HFF-Myc (cell line): ENCODE measurements at regions not wholly inside any gene's neighbourhood (a gene's known extent, or its start where the extent isn't known, plus 50 kb on each side); places are given as distances from the start of the nearest gene placed in this dataset.

Experiments used
- DNase-seq: peaks from one replicate; pipeline ENCODE4 v3.0.0-alpha.2; 2011; ENCODE audit warnings: low read depth; ENCODE audit errors: extremely low read depth
- H3K4me3 ChIP-seq: replicated peaks from 2 replicates; pipeline ENCODE4 v1.5.1; 2011; ENCODE audit warnings: low read depth, mild to moderate bottlenecking, control low read depth, low read length
- TF ChIP-seq, protein P1 (sequence below): IDR thresholded peaks from 2 replicates; pipeline ENCODE4 v1.5.1; 2012; ENCODE audit warnings: mild to moderate bottlenecking, low read depth, low read length, control low read depth; ENCODE audit errors: missing control alignments

DNA sequence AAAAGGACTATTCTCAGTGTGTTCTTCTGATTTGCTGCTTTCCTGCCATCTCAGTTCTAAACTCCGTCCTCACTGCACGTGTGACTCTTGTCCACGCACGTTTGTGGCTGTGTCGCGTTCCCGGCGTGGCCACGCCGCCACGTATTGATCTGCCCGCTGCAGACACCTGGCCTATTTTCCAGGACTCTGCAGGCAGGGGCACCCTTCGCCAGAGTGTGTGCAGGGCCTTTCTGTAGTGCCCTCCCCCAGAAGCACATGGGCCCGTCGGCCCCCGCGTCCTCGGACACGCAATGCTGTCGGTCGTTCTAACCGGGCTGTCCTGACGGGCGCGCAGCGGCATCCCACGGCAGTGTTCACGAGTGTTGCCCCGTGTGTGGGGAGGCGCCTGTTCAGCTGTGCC is 87.6 kb downstream of the YTHDF1 start:
- no peak for DNase-seq
- TF ChIP-seq, protein P1, sequence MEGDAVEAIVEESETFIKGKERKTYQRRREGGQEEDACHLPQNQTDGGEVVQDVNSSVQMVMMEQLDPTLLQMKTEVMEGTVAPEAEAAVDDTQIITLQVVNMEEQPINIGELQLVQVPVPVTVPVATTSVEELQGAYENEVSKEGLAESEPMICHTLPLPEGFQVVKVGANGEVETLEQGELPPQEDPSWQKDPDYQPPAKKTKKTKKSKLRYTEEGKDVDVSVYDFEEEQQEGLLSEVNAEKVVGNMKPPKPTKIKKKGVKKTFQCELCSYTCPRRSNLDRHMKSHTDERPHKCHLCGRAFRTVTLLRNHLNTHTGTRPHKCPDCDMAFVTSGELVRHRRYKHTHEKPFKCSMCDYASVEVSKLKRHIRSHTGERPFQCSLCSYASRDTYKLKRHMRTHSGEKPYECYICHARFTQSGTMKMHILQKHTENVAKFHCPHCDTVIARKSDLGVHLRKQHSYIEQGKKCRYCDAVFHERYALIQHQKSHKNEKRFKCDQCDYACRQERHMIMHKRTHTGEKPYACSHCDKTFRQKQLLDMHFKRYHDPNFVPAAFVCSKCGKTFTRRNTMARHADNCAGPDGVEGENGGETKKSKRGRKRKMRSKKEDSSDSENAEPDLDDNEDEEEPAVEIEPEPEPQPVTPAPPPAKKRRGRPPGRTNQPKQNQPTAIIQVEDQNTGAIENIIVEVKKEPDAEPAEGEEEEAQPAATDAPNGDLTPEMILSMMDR, result no peak

DNA sequence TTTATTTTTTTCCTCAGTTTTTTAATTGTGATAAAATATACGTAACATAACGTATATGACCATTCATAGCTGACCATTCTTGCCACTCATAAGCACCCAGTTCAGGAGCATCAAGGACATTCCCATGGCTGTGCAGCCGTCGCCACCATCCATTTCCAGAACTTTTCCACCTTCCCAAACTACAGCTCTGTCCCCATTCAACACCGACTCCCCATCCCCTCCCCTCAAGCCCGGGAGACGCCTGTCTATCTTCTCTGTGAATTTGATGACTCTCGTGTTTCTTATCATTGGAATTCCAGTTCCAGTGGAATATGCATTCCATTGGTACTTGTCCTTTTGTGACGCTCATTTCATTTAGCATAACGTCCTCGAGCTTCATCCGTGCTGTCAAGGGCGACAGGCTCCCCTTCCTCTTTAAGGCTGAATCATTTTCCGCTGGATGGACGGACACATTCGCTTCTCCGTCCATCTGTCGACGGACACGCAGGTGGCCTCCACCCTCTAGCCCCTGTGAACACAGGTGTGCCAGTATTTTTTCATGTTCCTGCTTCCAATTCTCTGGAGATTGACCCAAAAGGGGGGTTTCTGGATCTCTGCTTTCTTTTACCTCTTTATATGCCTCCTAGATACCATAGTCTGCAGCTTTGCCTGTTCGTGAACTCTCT is 88.1 kb downstream of the YTHDF1 start:
- no peak for DNase-seq
- H3K4me3 ChIP-seq, result no peak overlapping the region
- TF ChIP-seq, protein P1, result no peak

More for the DNA sequence above, 87.6 kb downstream of the YTHDF1 start:
- H3K4me3 ChIP-seq, result no peak overlapping the region

DNA sequence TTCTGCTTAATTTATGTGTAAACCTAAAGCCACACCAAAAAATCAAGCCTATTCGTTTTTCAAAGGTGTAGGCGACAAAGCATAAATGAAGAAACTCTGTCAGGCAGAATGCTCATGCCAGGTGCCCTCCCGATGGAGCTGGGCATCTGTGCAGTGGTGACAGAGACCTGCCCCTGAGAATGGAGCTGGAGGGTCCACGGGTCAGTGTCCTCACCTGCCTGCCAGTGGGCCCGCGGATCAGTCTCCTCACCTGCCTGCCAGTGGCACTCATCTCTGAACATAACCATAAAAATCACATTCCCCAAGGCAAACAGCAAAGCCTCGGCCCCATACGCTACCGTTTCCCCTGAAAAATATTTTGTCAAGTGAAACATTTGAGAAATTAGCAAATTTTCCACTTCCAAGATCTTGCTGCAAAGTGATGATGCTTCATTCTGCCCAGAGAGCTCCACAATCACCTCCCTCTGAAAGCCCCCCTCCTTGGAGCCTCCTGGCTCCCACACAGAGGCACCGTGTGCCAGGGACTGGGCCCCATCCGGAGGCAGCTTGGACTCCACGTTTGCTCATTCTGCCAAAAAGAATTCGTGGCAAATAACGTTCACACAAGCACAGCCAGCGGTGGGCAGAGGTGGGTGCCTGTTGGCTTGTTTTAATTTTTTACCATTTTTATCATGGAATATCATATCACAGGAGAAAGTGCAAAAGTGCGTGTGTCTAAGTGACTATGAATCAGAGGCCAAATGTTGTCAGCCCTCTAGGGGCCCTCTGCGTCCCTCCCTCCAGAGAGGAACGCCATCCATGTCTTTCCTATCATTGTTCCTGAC is 88.8 kb downstream of the YTHDF1 start:
- TF ChIP-seq, protein P1, result no peak
- no peak for DNase-seq
- no peak overlapping the region for H3K4me3 ChIP-seq

DNA sequence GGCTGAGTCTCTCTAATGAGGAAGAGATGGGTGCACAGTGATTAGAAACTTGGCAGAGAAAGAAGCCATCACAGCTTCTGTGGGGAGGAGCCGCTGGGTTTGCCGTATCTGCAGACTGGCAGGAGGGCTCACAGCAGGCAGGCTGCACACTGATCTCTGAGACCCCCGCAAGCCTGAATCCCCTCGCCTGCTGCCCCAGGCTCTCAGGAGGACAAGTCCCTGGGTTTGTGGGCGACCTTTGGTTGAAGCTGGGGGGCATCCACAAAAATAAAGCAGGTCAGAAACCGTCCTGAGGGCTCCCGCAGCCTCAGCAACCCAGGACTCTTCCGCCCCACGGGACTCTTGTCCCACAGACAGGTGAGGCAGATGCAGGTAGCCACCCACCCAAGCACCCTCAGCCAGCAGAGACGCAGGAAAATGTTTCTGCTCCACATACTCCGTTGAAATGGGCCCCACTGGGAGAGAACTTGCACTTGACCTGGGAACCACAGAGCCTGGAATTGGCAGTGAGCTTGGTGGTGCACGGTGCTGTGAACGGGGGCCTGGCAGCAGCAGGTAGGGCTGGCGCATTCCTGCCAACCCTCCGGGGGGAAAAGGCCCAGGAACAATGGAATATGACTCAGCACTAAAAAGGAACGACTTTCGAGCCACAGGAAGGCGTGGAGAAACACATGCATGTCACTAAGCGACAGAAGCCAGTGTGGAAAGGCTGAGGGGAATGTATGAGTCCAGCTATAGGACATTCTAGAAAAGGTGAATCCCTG is 89.9 kb downstream of the YTHDF1 start:
- TF ChIP-seq, protein P1, result no peak
- no peak for DNase-seq
- no peak overlapping the region for H3K4me3 ChIP-seq

- no peak for DNase-seq
- H3K4me3 ChIP-seq, result no peak overlapping the region
- TF ChIP-seq, protein P1, result no peak
Observed at GRCh38 chr20:63125581-63125837, 90.4 kb downstream of the YTHDF1 start.

GRCh38 chr20:63124782-63125580 is 91.0 kb downstream of the YTHDF1 start:
- no peak overlapping the region for H3K4me3 ChIP-seq
- TF ChIP-seq, protein P1, result no peak
- DNase-seq, result no peak
